Ovary (tissue), 7 donors: ENCODE measurements at regions not wholly inside any gene's neighbourhood (a gene's known extent, or its start where the extent isn't known, plus 50 kb on each side); places are given as distances from the start of the nearest gene placed in this dataset.
"Not testable (repeated sequence)": the region's sequence is repeated elsewhere in the genome, so short reads cannot be mapped to it uniquely, and the experiment has no call there.

ENCODE experiments used
- DNase-seq, 5 donors: peaks; one replicate each; pipeline ENCODE4 v3.0.0-alpha.2; 2019 to 2020
- H3K27ac ChIP-seq, 2 donors: fragments of 200-600 bp; one replicate each; pipeline versions ENCODE4 v1.5.1 to v1.8.0; 2019 to 2022
- H3K27me3 ChIP-seq: fragments of 200-600 bp; one replicate; pipeline ENCODE4 v1.8.0; 2022
- H3K36me3 ChIP-seq: fragments of 200-600 bp; sonication (generic); one replicate; pipeline ENCODE4 v1.5.1; 2019
- H3K4me1 ChIP-seq: one replicate; pipeline ENCODE4 v1.8.1; 2013; ENCODE audit warnings: mild to moderate bottlenecking, moderate library complexity; ENCODE audit not compliant: insufficient read depth
- H3K4me3 ChIP-seq: fragments of 200-600 bp; sonication (generic); one replicate; pipeline ENCODE4 v1.5.1; 2017
- H3K9me3 ChIP-seq, 2 donors: fragments of 200-600 bp in 1 of 2; sonication (generic) in 1 of 2; one replicate each; pipeline versions ENCODE4 v1.5.1 to v1.8.1; 2013 to 2019; ENCODE audit warnings: mild to moderate bottlenecking in 1 of 2, moderate library complexity in 1 of 2
- CTCF ChIP-seq, 3 donors: fragments of 450-650 bp in 2 of 3; fragments of 200-600 bp in 1 of 3; IDR thresholded peaks; one replicate each; pipeline versions ENCODE4 v1.5.1 to v1.8.0; 2016 to 2022; ENCODE audit warnings: antibody characterized with exemption in 3 of 3, mild to moderate bottlenecking in 1 of 3
- EP300 ChIP-seq: sonication (generic); formaldehyde crosslinking; IDR thresholded peaks from one replicate; pipeline ENCODE4 v1.6.1; 2017; ENCODE audit warnings: antibody characterized with exemption
- POLR2A ChIP-seq: fragments of 450-650 bp; IDR thresholded peaks from one replicate; pipeline ENCODE4 v1.6.1; 2017; ENCODE audit warnings: antibody characterized with exemption, mild to moderate bottlenecking, moderate library complexity
- WGBS, 3 donors: extraction: QIAGEN DNeasy Blood & Tissue Kit in 1 of 3; methylation state at CpG; one replicate each; pipeline versions ENCODE4 v1.1.5 to v1.1.7; 2013 to 2017; 5-methylcytosine and 5-hydroxymethylcytosine counted together
- intact Hi-C, 4 donors: fragments of 100-400 bp; cut with DNase I; formaldehyde crosslinking; loops; one replicate each; pipeline versions ENCODE4 v1.11.0 to v1.15.1; 2022 to 2023
- donor health status: DM: no; HTN: no; CAD: no; lungs with moderate emphysema.
- donor health status: DM: no; HTN: no; CAD: no.
- donor health status: Bipolar disorder and iron deficiency.
- donor health status: DM: no; HTN: no; CAD: no.
- donor health status: DM: yes; HTN: yes; CAD: no.

- Histone ChIP-seq H3K27ac (no peak overlapping the region), H3K4me3 (no peak overlapping the region), H3K4me1 (no peaks in the 10 kb centered on the region), H3K9me3 (no peaks in the 10 kb centered on the region), H3K36me3 (no peaks in the 10 kb centered on the region), H3K27me3 (no peaks in the 10 kb centered on the region)
- 87 to 92% (median 91%) methylated on average over 6 of the region's 6 CpGs for WGBS, 3 donors
- TF ChIP-seq POLR2A, result no peak
- TF ChIP-seq EP300, result no peak
- TF ChIP-seq CTCF (IDR thresholded peaks at IDR 0.05), result no peak
- no peak for DNase-seq
- intact Hi-C loops, result no loop called here
Observed at GRCh38 chr5:91244380-91245073, 138.6 kb downstream of the ARRDC3 start.

GRCh38 chr5:91243852-91244251 lies 139.3 kb downstream of the ARRDC3 start:
- TF ChIP-seq CTCF (IDR thresholded peaks at IDR 0.05) (no peak), POLR2A (no peak), EP300 (no peak)
- 87 to 96% (median 95%) methylated on average over 1 of the region's 1 CpG for WGBS, 3 donors

GRCh38 chr5:91243286-91243685 lies 139.8 kb downstream of the ARRDC3 start:
- TF ChIP-seq POLR2A (no peak), EP300 (no peak), CTCF (IDR thresholded peaks at IDR 0.05) (no peak)
- no peak overlapping the region for H3K4me3 ChIP-seq
- H3K9me3 ChIP-seq, result no peaks in the 10 kb centered on the region
- no peaks in the 10 kb centered on the region for H3K36me3 ChIP-seq
- DNase-seq, result no peak
- H3K4me1 ChIP-seq, result no peaks in the 10 kb centered on the region
- no peaks in the 10 kb centered on the region for H3K27me3 ChIP-seq
- H3K27ac ChIP-seq, result no peak overlapping the region
- intact Hi-C loops, result no loop called here

More at GRCh38 chr5:91243852-91244251, 139.3 kb downstream of the ARRDC3 start:
- Histone ChIP-seq H3K4me3 (no peak overlapping the region), H3K27ac (no peak overlapping the region), H3K9me3 (no peaks in the 10 kb centered on the region), H3K36me3 (no peaks in the 10 kb centered on the region), H3K27me3 (no peaks in the 10 kb centered on the region), H3K4me1 (no peaks in the 10 kb centered on the region)
- DNase-seq, result no peak
- intact Hi-C loops, result no loop called here

- H3K4me1 ChIP-seq, DNase-seq, intact Hi-C loops, H3K27me3 ChIP-seq, H3K9me3 ChIP-seq, H3K27ac ChIP-seq, H3K36me3 ChIP-seq, H3K4me3 ChIP-seq: not testable (repeated sequence)
- WGBS, 3 donors, result 95 to 97% (median 97%) methylated on average over 4 of the region's 4 CpGs
Observed at GRCh38 chr5:91241460-91241859, 141.7 kb downstream of the ARRDC3 start.

GRCh38 chr5:91240175-91240574 lies 142.9 kb downstream of the ARRDC3 start:
- no peak for DNase-seq
- Histone ChIP-seq H3K36me3 (no peaks in the 10 kb centered on the region), H3K27ac (no peak overlapping the region), H3K4me3 (no peak overlapping the region), H3K27me3 (no peaks in the 10 kb centered on the region), H3K9me3 (no peaks in the 10 kb centered on the region), H3K4me1 (no peaks in the 10 kb centered on the region)
- WGBS, 3 donors, result 96 to 97% (median 96%) methylated on average over 4 of the region's 4 CpGs
- intact Hi-C loops, result no loop called here
- TF ChIP-seq EP300, result no peak
- no peak for TF ChIP-seq POLR2A
- TF ChIP-seq CTCF (IDR thresholded peaks at IDR 0.05), result no peak
